GM12891 (cell line): ENCODE measurements at regions not wholly inside any gene's neighbourhood (a gene's known extent, or its start where the extent isn't known, plus 50 kb on each side); places are given as distances from the start of the nearest gene placed in this dataset.

Experiments
- POLR2A ChIP-seq: IDR thresholded peaks from 2 replicates; pipeline ENCODE4 v1.6.1; 2011; ENCODE audit warnings: low read depth, low read length, control low read depth
- POLR2AphosphoS5 ChIP-seq: IDR thresholded peaks from 2 replicates; pipeline ENCODE4 v1.6.1; 2011; ENCODE audit warnings: low read depth, low read length, control low read depth
- SPI1 ChIP-seq: IDR thresholded peaks from 2 replicates; pipeline ENCODE4 v1.6.1; 2011; ENCODE audit warnings: low read depth, low read length, control low read depth
- TAF1 ChIP-seq: IDR thresholded peaks from 2 replicates; pipeline ENCODE4 v1.6.1; 2011; ENCODE audit warnings: low read depth, low read length, control low read depth

DNA sequence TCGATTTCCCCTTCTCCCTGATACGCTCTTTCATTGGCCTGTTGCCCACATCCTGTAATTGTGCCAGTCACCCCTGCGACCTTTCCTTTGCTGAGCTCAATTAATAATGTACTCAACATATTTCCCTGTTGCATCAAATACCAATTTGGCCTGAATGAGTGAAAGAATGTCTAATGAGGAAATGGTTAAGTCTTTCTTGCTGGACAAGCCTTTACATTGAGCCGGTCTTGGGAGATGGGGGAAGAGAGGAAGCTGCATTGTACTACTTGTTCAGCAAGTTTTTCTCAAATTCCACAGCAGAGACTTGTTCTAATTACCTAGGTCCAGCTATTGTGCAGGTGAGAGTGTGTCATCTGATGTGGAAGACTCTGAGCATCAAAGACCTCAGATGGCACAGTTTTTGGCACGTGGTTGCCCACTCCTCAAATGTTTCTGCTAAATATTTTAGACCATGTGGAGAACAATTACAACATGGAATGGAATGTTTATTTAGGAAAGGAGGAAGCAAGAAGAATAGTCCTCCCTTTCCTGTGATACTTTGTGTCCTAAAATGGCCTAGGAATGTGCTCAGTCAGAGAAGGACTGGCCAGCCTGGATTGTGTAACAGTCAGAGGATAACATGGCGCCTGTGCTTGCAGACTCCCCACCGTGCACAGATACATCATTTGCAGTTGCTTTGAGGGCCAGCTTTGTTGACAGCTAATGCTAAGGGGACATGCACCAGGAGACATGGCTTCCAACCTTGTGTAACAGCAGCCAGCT lies 129.5 kb upstream of the E2F8 start:
- no peak for TF ChIP-seq POLR2AphosphoS5
- TF ChIP-seq POLR2A = no peak
- TF ChIP-seq TAF1 = no peak
- no peak for TF ChIP-seq SPI1
